Effector CD4-positive, alpha-beta T cell (primary cell): ENCODE measurements at regions not wholly inside any gene's neighbourhood (a gene's known extent, or its start where the extent isn't known, plus 50 kb on each side); places are given as distances from the start of the nearest gene placed in this dataset.

ENCODE experiments used
- DNase-seq: peaks from one replicate; pipeline ENCODE4 v3.0.0-alpha.2; 2020

- no peak for DNase-seq
Observed at GRCh38 chrX:110851780-110852179, 56.2 kb upstream of the CHRDL1 start.

GRCh38 chrX:110847334-110847733, 51.7 kb upstream of the CHRDL1 start:
- no peak for DNase-seq

GRCh38 chrX:110846071-110846470, 50.5 kb upstream of the CHRDL1 start:
- no peak for DNase-seq
